WI38 (cell line): ENCODE measurements at regions not wholly inside any gene's neighbourhood (a gene's known extent, or its start where the extent isn't known, plus 50 kb on each side); places are given as distances from the start of the nearest gene placed in this dataset.

ENCODE experiments used
- H3K4me3 ChIP-seq: 2 replicates; pipeline ENCODE4 v1.5.1; 2011; ENCODE audit warnings: low read depth, mild to moderate bottlenecking, control low read depth, low read length
- TF ChIP-seq, protein P1 (sequence below): IDR thresholded peaks from 2 replicates; pipeline ENCODE4 v1.5.1; 2012; ENCODE audit warnings: low read depth, mild to moderate bottlenecking, control low read depth, low read length

GRCh38 chr5:100270023-100270771 lies 265.0 kb upstream of the FAM174A start:
- TF ChIP-seq, protein P1, sequence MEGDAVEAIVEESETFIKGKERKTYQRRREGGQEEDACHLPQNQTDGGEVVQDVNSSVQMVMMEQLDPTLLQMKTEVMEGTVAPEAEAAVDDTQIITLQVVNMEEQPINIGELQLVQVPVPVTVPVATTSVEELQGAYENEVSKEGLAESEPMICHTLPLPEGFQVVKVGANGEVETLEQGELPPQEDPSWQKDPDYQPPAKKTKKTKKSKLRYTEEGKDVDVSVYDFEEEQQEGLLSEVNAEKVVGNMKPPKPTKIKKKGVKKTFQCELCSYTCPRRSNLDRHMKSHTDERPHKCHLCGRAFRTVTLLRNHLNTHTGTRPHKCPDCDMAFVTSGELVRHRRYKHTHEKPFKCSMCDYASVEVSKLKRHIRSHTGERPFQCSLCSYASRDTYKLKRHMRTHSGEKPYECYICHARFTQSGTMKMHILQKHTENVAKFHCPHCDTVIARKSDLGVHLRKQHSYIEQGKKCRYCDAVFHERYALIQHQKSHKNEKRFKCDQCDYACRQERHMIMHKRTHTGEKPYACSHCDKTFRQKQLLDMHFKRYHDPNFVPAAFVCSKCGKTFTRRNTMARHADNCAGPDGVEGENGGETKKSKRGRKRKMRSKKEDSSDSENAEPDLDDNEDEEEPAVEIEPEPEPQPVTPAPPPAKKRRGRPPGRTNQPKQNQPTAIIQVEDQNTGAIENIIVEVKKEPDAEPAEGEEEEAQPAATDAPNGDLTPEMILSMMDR = no peak
- H3K4me3 ChIP-seq = no peak overlapping the region

DNA sequence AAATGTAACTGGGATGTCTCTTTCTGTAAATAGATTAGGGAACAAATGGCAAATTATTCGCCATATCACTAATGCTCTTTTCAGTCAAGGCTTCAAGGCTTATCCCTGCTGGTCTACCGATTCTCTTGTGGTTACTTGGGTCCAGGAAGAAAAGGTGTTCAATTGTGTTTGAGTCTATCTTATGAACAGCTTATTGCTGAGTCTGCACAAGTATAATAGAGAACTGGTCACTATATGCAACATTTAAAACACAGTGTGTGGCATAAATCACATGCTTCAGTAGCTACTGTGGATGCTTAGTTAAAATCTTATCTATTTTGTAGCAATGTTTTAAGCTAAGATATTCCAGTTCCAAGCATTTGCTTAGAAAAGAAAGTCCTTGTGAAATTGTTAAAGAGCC lies 274.2 kb upstream of the FAM174A start:
- no peak overlapping the region for H3K4me3 ChIP-seq
- TF ChIP-seq, protein P1 = no peak

GRCh38 chr5:100252944-100253343 lies 282.2 kb upstream of the FAM174A start:
- no peak overlapping the region for H3K4me3 ChIP-seq
- TF ChIP-seq, protein P1 = no peak

- no peak overlapping the region for H3K4me3 ChIP-seq
- TF ChIP-seq, protein P1 = no peak
Observed at GRCh38 chr5:100252037-100252436, 283.1 kb upstream of the FAM174A start.

- H3K4me3 ChIP-seq = no peak overlapping the region
- TF ChIP-seq, protein P1 = no peak
Observed at GRCh38 chr5:100249884-100250269, 285.3 kb upstream of the FAM174A start.

DNA sequence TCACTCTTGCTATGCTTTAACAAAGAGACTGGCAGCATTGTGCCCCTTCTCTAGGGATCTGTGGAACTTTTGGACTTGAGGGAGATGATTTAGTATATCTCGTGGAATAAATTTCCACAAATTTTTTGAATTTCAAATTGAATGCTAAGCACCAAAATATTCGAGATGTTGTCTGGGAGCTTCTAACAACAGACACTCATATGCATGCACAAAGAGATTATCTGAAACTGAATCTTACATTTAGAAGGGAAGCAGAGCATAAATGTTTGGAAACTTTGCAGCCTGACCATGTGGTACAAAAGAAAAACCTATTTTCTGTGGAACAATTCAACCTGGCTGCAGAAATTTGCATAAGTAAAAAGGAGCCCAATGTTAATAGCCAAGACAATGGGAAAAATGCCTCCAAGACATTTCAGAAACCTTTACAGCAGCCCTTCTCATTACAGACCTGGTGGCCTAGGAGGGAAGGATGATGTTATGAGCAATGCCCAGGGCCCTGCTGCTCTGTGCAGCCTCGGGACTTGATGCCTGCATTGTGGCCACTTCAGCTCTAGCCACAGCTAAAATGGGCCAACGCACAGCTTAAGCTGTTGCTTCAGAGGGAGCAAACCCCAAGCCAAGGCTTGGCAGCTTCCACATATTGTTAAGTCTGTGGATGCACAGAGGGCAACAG lies 285.8 kb upstream of the FAM174A start:
- H3K4me3 ChIP-seq = no peak overlapping the region
- TF ChIP-seq, protein P1 = no peak

GRCh38 chr5:100232736-100233135 lies 302.4 kb upstream of the FAM174A start:
- H3K4me3 ChIP-seq = no peak overlapping the region
- TF ChIP-seq, protein P1 = no peak
